ENCODE measurements at regions not wholly inside any gene's neighbourhood (a gene's known extent, or its start where the extent isn't known, plus 50 kb on each side); places are given as distances from the start of the nearest gene placed in this dataset.
A peak's percentile ranks its signal among the peaks of the same experiment; 100 is the strongest.

DNA sequence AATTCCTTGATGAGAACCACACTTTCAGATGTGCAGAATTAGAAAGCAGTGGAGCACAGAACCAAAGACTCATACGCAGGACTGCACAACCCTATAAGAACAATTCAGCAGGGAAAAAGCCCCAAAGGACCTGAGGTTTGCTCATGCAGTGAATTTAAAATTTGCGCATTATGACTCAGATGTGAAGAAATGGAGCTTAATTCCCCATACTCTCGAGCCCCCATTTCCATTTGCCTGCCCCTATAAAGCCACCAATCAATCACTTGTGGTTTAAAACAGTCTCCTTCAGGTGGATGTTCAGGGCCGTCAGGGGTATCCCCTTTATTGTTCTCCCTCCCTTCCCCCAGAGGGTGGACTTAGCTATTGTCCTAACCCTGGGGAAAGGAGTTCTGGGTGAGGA, 221.2 kb downstream of the IGSF11 start:
- no peak overlapping the region for H3K4me3 ChIP-seq
- intact Hi-C loops (cut with DNase I): no loop called here
- ATAC-seq (no peak), DNase-seq (no peak)
- H3K27ac ChIP-seq: no peak overlapping the region
- H3K9me3 ChIP-seq: no peaks in the 10 kb centered on the region
- no peaks in the 10 kb centered on the region for H3K27me3 ChIP-seq (ENCODE audit: insufficient read depth in 3 of 3, low read length in 2 of 3)
- TF ChIP-seq CTCF (IDR thresholded peaks at IDR 0.05): no peak
- no peaks in the 10 kb centered on the region for H3K36me3 ChIP-seq (ENCODE audit: insufficient read depth in 1 of 2, low read depth in 1 of 2)
- WGBS, 3 donors: 57 to 71% (median 66%) methylated on average over 4 of the region's 4 CpGs
- no peaks in the 10 kb centered on the region for H3K4me1 ChIP-seq

- ATAC-seq (peak in 3 of 4 donors; percentile 32 to 64 (median 60)), DNase-seq (no peak)
- H3K4me1 ChIP-seq: no peaks in the 10 kb centered on the region
- intact Hi-C loops (cut with DNase I): no loop called here
- H3K27ac ChIP-seq: no peak overlapping the region
- H3K9me3 ChIP-seq: no peaks in the 10 kb centered on the region
- H3K27me3 ChIP-seq (ENCODE audit: insufficient read depth in 3 of 3, low read length in 2 of 3): no peaks in the 10 kb centered on the region
- H3K4me3 ChIP-seq: no peak overlapping the region
- no peaks in the 10 kb centered on the region for H3K36me3 ChIP-seq (ENCODE audit: insufficient read depth in 1 of 2, low read depth in 1 of 2)
- peak; percentile 68 for TF ChIP-seq CTCF (IDR thresholded peaks at IDR 0.05)
- WGBS, 3 donors: 22 to 25% (median 22%) methylated on average over 5 of the region's 5 CpGs
Observed at GRCh38 chr3:118817748-118818165, 216.9 kb downstream of the IGSF11 start.

DNA sequence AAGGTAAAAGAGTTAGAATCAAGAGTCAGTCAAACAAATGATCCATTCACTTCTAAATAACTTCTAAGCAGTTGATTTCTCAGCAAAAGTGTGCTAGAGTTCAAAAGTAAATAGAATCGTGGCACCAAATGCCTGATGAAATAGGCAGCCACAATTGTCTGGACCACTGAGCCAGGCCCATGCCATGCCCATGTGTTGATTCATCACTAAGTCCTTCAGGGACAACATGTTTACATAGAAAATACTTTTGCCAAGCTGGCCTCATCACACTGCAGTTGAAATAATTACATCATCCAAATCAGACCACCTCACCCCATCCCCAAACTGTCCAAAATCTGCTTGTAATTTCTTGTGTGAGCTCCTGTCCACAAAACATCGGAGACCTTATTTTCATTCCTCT, 216.3 kb downstream of the IGSF11 start:
- no peaks in the 10 kb centered on the region for H3K36me3 ChIP-seq (ENCODE audit: insufficient read depth in 1 of 2, low read depth in 1 of 2)
- ATAC-seq (no peak), DNase-seq (no peak)
- no peaks in the 10 kb centered on the region for H3K4me1 ChIP-seq
- TF ChIP-seq CTCF (IDR thresholded peaks at IDR 0.05): no peak
- H3K27ac ChIP-seq: no peak overlapping the region
- no peaks in the 10 kb centered on the region for H3K27me3 ChIP-seq (ENCODE audit: insufficient read depth in 3 of 3, low read length in 2 of 3)
- WGBS, 3 donors: 55 to 67% (median 64%) methylated on average over 2 of the region's 2 CpGs
- no peaks in the 10 kb centered on the region for H3K9me3 ChIP-seq
- no peak overlapping the region for H3K4me3 ChIP-seq
- intact Hi-C loops (cut with DNase I): no loop called here

DNA sequence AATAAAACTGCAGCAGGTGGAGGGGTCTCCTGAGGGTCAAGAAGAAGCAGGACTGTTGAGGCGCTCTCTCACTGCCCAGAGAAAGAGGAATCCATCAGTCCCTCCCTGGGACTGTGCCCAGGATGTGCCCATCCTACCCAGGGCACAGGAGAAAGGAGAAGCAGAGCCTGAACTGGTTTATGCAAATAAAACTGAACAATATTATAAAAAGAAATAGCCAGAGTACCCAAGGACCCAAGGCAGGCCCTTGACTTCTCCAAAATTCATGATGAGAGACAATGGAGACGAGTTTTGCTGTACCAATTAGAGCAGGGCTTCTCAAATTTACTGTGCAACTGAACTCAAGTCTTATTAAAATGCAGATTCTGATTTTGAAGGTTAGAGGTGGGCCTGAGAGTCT, 211.0 kb downstream of the IGSF11 start:
- no peaks in the 10 kb centered on the region for H3K4me1 ChIP-seq
- no peak for TF ChIP-seq CTCF (IDR thresholded peaks at IDR 0.05)
- ATAC-seq (no peak), DNase-seq (no peak)
- peaks cover 0 to 7% (median 0%) of the 10 kb centered on the region in 3 donors for H3K27me3 ChIP-seq (ENCODE audit: insufficient read depth in 3 of 3, low read length in 2 of 3)
- no peaks in the 10 kb centered on the region for H3K36me3 ChIP-seq (ENCODE audit: insufficient read depth in 1 of 2, low read depth in 1 of 2)
- no peak overlapping the region for H3K27ac ChIP-seq
- H3K9me3 ChIP-seq: no peaks in the 10 kb centered on the region
- intact Hi-C loops (cut with DNase I): no loop called here
- no peak overlapping the region for H3K4me3 ChIP-seq
- WGBS, 3 donors: 51 to 60% (median 57%) methylated on average over 2 of the region's 2 CpGs

GRCh38 chr3:118827446-118827845, 207.2 kb downstream of the IGSF11 start:
- Histone ChIP-seq H3K36me3 (ENCODE audit: insufficient read depth in 1 of 2, low read depth in 1 of 2) (no peaks in the 10 kb centered on the region), H3K27me3 (ENCODE audit: insufficient read depth in 3 of 3, low read length in 2 of 3) (peaks cover 0 to 7% (median 0%) of the 10 kb centered on the region in 3 donors), H3K9me3 (no peaks in the 10 kb centered on the region), H3K4me3 (no peak overlapping the region), H3K4me1 (no peaks in the 10 kb centered on the region), H3K27ac (no peak overlapping the region)
- WGBS, 3 donors: 79 to 86% (median 80%) methylated on average over 3 of the region's 3 CpGs
- no peak for ATAC-seq
- TF ChIP-seq CTCF (IDR thresholded peaks at IDR 0.05): no peak
- DNase-seq: no peak
- intact Hi-C loops (cut with DNase I): no loop called here
